ENCODE measurements at regions not wholly inside any gene's neighbourhood (a gene's known extent, or its start where the extent isn't known, plus 50 kb on each side); places are given as distances from the start of the nearest gene placed in this dataset.

DNA sequence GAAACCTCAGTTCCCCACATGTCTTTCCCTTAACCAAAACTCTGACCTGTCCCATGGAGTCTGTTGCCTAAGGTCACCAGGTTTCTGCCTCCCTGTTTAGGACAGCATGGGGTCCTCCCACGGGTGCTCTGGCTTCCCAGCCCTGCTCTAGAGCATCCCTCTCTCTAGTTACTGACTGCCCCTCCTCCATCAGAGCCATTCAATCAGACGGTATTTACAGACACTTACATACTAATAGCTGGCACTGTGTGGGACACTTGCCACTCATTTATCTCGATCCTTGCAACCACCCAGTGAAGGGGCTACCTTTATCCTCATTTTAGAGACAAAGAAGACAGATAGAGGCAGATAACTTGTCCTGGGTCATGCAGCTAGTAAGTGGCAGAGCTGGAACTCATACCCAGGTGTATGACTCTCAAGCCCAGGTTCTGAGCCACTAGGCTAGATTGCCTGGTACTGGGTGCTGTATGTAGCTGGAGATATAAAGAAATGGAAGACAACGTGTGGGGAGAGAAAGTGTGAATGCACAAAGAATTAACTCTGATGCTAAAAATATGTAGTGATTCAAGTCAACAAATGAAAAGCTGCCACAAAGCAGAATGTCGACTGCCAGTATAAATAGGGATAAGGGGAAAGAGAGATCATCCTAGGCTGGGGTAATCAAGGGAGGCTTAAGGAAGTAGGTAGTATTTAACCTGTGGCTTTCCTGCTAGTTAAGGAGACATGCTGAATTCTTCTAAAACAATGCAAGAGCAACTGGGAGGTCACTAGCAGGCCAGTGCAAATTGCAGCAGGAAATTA is 52.5 kb upstream of the PDE8B start:
- no peak overlapping the region for H3K4me3 ChIP-seq (replicated peaks in 1 of 2; ENCODE audit: low read depth in 2 of 2, low read length in 2 of 2)
- DNase-seq (ENCODE audit: low read depth in 2 of 2): no peak
- TF ChIP-seq, protein P1, sequence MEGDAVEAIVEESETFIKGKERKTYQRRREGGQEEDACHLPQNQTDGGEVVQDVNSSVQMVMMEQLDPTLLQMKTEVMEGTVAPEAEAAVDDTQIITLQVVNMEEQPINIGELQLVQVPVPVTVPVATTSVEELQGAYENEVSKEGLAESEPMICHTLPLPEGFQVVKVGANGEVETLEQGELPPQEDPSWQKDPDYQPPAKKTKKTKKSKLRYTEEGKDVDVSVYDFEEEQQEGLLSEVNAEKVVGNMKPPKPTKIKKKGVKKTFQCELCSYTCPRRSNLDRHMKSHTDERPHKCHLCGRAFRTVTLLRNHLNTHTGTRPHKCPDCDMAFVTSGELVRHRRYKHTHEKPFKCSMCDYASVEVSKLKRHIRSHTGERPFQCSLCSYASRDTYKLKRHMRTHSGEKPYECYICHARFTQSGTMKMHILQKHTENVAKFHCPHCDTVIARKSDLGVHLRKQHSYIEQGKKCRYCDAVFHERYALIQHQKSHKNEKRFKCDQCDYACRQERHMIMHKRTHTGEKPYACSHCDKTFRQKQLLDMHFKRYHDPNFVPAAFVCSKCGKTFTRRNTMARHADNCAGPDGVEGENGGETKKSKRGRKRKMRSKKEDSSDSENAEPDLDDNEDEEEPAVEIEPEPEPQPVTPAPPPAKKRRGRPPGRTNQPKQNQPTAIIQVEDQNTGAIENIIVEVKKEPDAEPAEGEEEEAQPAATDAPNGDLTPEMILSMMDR (IDR thresholded peaks at IDR 0.05; ENCODE audit: low read depth, low read length): no peak

DNA sequence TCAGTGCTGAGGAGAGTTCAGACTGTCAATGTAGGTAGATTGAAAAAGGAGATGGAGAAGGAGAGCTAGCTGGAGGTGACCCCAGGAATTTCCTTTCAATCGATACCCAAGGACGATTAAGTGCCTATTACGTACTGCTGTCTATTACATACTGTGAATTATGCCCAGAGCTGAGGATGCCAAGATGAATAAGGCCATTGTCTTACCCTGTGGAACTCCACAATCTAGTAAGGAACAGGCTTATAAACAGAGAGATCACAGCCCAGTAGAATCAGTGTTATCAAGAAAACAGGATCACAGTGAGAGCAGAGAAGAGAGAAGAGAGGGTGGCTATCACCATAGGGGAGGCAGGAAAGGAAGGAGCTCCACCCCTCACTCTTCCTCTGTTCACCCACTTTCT is 54.1 kb upstream of the PDE8B start:
- H3K4me3 ChIP-seq (replicated peaks in 1 of 2; ENCODE audit: low read depth in 2 of 2, low read length in 2 of 2): no peak overlapping the region
- no peak for DNase-seq (ENCODE audit: low read depth in 2 of 2)
- TF ChIP-seq, protein P1 (IDR thresholded peaks at IDR 0.05; ENCODE audit: low read depth, low read length): no peak

- DNase-seq (ENCODE audit: low read depth in 2 of 2): no peak
- H3K4me3 ChIP-seq (replicated peaks in 1 of 2; ENCODE audit: low read depth in 2 of 2, low read length in 2 of 2): no peak overlapping the region
- TF ChIP-seq, protein P1 (IDR thresholded peaks at IDR 0.05; ENCODE audit: low read depth, low read length): no peak
Observed at GRCh38 chr5:77155179-77155785, 55.2 kb upstream of the PDE8B start.

DNA sequence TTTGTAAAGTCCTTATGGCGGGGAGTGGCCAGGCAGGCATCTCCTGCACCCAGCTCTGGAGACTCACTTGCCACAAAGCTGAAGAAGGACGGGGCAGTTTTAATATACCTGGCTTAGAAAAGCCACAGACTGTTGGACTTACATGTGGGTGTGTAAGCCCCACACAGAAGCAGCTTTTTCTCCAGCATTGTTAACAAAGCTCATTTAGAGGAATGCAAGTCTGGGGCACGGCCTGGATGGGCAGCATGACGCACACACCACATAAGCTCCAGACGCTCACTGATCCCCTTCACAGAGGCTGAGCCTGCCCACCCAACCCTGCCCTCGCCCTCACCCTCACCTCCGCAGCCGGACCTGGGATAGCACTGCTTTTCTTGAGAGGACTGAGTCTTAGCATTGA is 58.0 kb upstream of the PDE8B start:
- H3K4me3 ChIP-seq (replicated peaks in 1 of 2; ENCODE audit: low read depth in 2 of 2, low read length in 2 of 2): no peak overlapping the region
- no peak for DNase-seq (ENCODE audit: low read depth in 2 of 2)
- TF ChIP-seq, protein P1 (IDR thresholded peaks at IDR 0.05; ENCODE audit: low read depth, low read length): no peak

DNA sequence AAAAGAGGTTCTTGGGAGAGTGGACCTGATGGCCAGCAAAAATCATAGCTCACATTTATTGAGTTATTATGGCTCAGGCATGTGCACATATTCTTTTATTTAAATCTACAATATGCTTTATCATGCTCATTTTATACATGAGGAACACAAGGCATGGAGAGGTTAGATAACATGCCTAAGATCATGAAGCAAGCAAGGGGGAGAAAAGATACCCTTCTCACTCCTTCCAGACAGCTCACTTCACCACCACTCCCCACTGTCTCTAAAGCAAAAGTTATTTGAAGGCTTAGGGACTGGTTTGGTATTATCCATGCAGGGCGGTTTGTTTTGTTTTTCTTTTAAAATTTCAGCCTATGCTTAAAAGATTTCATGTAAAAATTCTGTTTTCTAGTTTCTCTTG is 59.0 kb upstream of the PDE8B start:
- TF ChIP-seq, protein P1 (IDR thresholded peaks at IDR 0.05; ENCODE audit: low read depth, low read length): no peak
- no peak for DNase-seq (ENCODE audit: low read depth in 2 of 2)
- H3K4me3 ChIP-seq (replicated peaks in 1 of 2; ENCODE audit: low read depth in 2 of 2, low read length in 2 of 2): no peak overlapping the region

DNA sequence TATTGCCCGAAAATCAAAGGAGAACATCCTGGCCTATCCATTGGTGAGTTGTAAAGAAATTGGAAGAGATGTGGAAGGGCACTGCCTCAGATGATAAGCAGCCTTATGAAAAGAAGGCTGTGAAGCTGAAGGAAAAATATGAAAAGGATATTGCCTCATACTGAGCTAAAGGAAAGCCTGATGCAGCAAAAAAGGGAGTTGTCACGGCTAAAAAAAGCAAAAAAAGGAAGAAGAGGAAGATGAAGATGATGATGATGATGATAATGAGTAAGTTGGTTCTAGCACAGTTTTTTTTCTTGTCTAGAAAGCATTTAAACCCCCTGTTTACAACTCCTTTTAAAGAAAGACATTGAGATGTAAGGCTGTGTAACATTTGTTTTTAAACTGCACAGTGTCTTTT is 59.8 kb upstream of the ZBED3 start:
- no peak overlapping the region for H3K4me3 ChIP-seq (replicated peaks in 1 of 2; ENCODE audit: low read depth in 2 of 2, low read length in 2 of 2)
- DNase-seq (ENCODE audit: low read depth in 2 of 2): no peak
- TF ChIP-seq, protein P1 (IDR thresholded peaks at IDR 0.05; ENCODE audit: low read depth, low read length): no peak

Measured in cardiac fibroblast (primary cell).